Body of pancreas (tissue), 4 donors: ENCODE measurements at regions not wholly inside any gene's neighbourhood (a gene's known extent, or its start where the extent isn't known, plus 50 kb on each side); places are given as distances from the start of the nearest gene placed in this dataset.

Source experiments
- ATAC-seq: fragments of 150-250 bp; one replicate; pipeline ENCODE4 v1.9.1; 2016
- DNase-seq, 4 donors: peaks; one replicate each; pipeline ENCODE4 v3.0.0-alpha.2; 2019
- H3K27ac ChIP-seq, 4 donors: fragments of 200-600 bp; sonication (generic); 1 replicate in 3 of 4; 2 replicates in 1 of 4; pipeline versions ENCODE4 v1.5.1 to v1.6.1; 2016 to 2019; ENCODE audit warnings: mild to moderate bottlenecking in 1 of 4, mixed read lengths in 1 of 4, moderate library complexity in 1 of 4
- H3K27me3 ChIP-seq, 2 donors: fragments of 200-600 bp; sonication (generic); one replicate each; pipeline ENCODE4 v1.6.0; 2016; ENCODE audit warnings: mild to moderate bottlenecking in 1 of 2
- H3K36me3 ChIP-seq, 2 donors: fragments of 200-600 bp; sonication (generic); replicated peaks in 1 of 2; 2 replicates each; pipeline ENCODE4 v1.5.1; 2016; ENCODE audit warnings: low read depth in 2 of 2; ENCODE audit not compliant: insufficient read depth in 1 of 2
- H3K4me1 ChIP-seq: fragments of 200-600 bp; sonication (generic); one replicate; pipeline ENCODE4 v1.6.0; 2016
- H3K4me3 ChIP-seq, 2 donors: fragments of 200-600 bp; sonication (generic); 1 replicate in 1 of 2; 2 replicates in 1 of 2; pipeline ENCODE4 v1.5.1; 2016 to 2019
- H3K9me3 ChIP-seq, 3 donors: fragments of 200-600 bp; sonication (generic); 1 replicate in 2 of 3; 2 replicates in 1 of 3; pipeline ENCODE4 v1.5.1; 2016
- CTCF ChIP-seq, 7 experiments: fragments of 450-650 bp in 4 of 7; fragments of 200-600 bp in 3 of 7; sonication (generic) in 3 of 7; IDR thresholded peaks; one replicate each; pipeline ENCODE4 v1.5.1; 2016 to 2019; ENCODE audit warnings: antibody characterized with exemption in 7 of 7
- POLR2A ChIP-seq, 3 donors: fragments of 450-650 bp; IDR thresholded peaks; one replicate each; pipeline ENCODE4 v1.6.1; 2016; ENCODE audit warnings: antibody characterized with exemption in 3 of 3, mild to moderate bottlenecking in 2 of 3
- WGBS, 2 donors: methylation state at CpG; one replicate each; pipeline ENCODE4 v1.1.5; 2017; 5-methylcytosine and 5-hydroxymethylcytosine counted together
- intact Hi-C: fragments of 100-400 bp; cut with DNase I; formaldehyde crosslinking; loops from one replicate; pipeline ENCODE4 v1.15.1; 2023

GRCh38 chr10:78942091-78942501 lies 126.7 kb upstream of the ZMIZ1 start:
- Histone ChIP-seq H3K4me1 (no peaks in the 10 kb centered on the region), H3K27me3 (no peaks in the 10 kb centered on the region), H3K36me3 (no peaks in the 10 kb centered on the region), H3K9me3 (no peaks in the 10 kb centered on the region), H3K4me3 (no peak overlapping the region), H3K27ac (no peak overlapping the region)
- 71 to 81% methylated on average over 4 of the region's 4 CpGs for WGBS, 2 donors
- TF ChIP-seq POLR2A (IDR thresholded peaks at IDR 0.05) (no peak), CTCF (IDR thresholded peaks at IDR 0.05) (no peak)
- ATAC-seq (no peak), DNase-seq (no peak)
- intact Hi-C loops = no loop called here

GRCh38 chr10:78944723-78945312 lies 123.9 kb upstream of the ZMIZ1 start:
- WGBS, 2 donors = 56 to 69% methylated on average over 3 of the region's 3 CpGs
- H3K27me3 ChIP-seq = no peaks in the 10 kb centered on the region
- no peaks in the 10 kb centered on the region for H3K4me1 ChIP-seq
- DNase-seq (peak; percentile 22 to 61 (median 36)), ATAC-seq (peak; percentile 45)
- H3K27ac ChIP-seq = no peak overlapping the region
- no peak for TF ChIP-seq POLR2A (IDR thresholded peaks at IDR 0.05)
- intact Hi-C loops = no loop called here
- no peaks in the 10 kb centered on the region for H3K9me3 ChIP-seq
- no peak overlapping the region for H3K4me3 ChIP-seq
- H3K36me3 ChIP-seq = no peaks in the 10 kb centered on the region

GRCh38 chr10:78945838-78946237 lies 122.9 kb upstream of the ZMIZ1 start:
- ATAC-seq (no peak), DNase-seq (no peak)
- H3K4me3 ChIP-seq = no peak overlapping the region
- WGBS, 2 donors = 74 to 82% methylated on average over 2 to 4 of the region's 4 CpGs
- H3K9me3 ChIP-seq = no peaks in the 10 kb centered on the region
- no peaks in the 10 kb centered on the region for H3K36me3 ChIP-seq
- TF ChIP-seq POLR2A (IDR thresholded peaks at IDR 0.05) = no peak
- no peak for TF ChIP-seq CTCF (IDR thresholded peaks at IDR 0.05)
- H3K4me1 ChIP-seq = peaks cover 7% of the 10 kb centered on the region
- intact Hi-C loops = no loop called here
- no peak overlapping the region for H3K27ac ChIP-seq
- H3K27me3 ChIP-seq = no peaks in the 10 kb centered on the region

GRCh38 chr10:78947226-78947625 lies 121.5 kb upstream of the ZMIZ1 start:
- H3K36me3 ChIP-seq = no peaks in the 10 kb centered on the region
- 87 to 93% methylated on average over 6 of the region's 6 CpGs for WGBS, 2 donors
- H3K4me1 ChIP-seq = peaks cover 18% of the 10 kb centered on the region
- no peak overlapping the region for H3K4me3 ChIP-seq
- TF ChIP-seq CTCF (IDR thresholded peaks at IDR 0.05) = no peak
- no peak for TF ChIP-seq POLR2A (IDR thresholded peaks at IDR 0.05)
- no peak overlapping the region for H3K27ac ChIP-seq
- ATAC-seq (no peak), DNase-seq (no peak)
- intact Hi-C loops = no loop called here
- H3K27me3 ChIP-seq = no peaks in the 10 kb centered on the region
- H3K9me3 ChIP-seq = no peaks in the 10 kb centered on the region

GRCh38 chr10:78947733-78948132 lies 121.0 kb upstream of the ZMIZ1 start:
- intact Hi-C loops = no loop called here
- H3K36me3 ChIP-seq = no peaks in the 10 kb centered on the region
- no peak for DNase-seq
- no peak for TF ChIP-seq CTCF (IDR thresholded peaks at IDR 0.05)
- TF ChIP-seq POLR2A (IDR thresholded peaks at IDR 0.05) = no peak
- H3K9me3 ChIP-seq = no peaks in the 10 kb centered on the region
- no peak for ATAC-seq
- peaks cover 18% of the 10 kb centered on the region for H3K4me1 ChIP-seq
- H3K27ac ChIP-seq = no peak overlapping the region
- WGBS, 2 donors = 59 to 100% methylated on average over 1 to 2 of the region's 2 CpGs
- H3K27me3 ChIP-seq = no peaks in the 10 kb centered on the region
- no peak overlapping the region for H3K4me3 ChIP-seq
